ENCODE measurements at regions not wholly inside any gene's neighbourhood (a gene's known extent, or its start where the extent isn't known, plus 50 kb on each side); places are given as distances from the start of the nearest gene placed in this dataset.
"Not testable (repeated sequence)": the region's sequence is repeated elsewhere in the genome, so short reads cannot be mapped to it uniquely, and the experiment has no call there.

DNA sequence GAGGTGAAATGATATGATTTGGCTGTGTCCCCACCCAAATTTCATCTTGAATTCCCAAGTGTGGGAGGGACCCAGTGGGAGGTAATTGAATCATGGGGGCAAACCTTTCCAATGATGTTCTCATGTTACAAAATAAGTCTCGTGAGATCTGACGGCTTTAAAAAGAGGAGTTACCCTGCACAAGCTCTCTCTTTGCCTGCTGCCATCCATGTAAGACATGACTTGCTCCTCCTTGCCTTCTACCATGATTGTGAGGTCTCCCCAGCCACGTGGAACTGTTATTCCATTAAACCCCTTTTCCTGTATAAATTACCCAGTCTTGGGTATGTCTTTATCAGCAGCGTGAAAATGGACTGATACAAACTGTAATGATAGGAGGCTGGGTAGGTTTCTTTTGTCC is 145.1 kb downstream of the AKR1D1 start:
- DNase-seq, result not testable (repeated sequence)

DNA sequence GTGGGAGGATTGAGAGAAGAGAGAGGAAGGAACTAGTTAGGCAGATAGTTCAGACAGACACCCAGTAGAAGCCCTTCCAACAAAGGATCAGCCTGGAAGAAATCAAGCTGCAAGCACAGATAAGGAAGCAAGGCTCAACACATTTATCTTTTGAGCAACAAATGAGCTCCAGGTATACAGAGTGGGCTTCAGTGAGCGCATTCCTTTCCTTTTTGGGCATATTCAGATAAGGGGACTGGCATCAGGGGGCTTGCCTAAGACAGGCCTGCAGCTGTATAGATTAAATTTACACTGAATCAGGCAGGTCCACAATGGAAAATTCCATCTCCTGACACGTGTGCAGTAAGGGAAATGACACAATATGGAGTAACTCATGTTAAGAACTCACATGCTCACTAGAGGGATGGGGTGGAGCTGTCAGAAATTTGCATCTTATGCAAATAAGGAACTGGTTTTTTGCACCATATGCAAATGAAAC is 147.2 kb downstream of the AKR1D1 start:
- DNase-seq, result no peak

DNA sequence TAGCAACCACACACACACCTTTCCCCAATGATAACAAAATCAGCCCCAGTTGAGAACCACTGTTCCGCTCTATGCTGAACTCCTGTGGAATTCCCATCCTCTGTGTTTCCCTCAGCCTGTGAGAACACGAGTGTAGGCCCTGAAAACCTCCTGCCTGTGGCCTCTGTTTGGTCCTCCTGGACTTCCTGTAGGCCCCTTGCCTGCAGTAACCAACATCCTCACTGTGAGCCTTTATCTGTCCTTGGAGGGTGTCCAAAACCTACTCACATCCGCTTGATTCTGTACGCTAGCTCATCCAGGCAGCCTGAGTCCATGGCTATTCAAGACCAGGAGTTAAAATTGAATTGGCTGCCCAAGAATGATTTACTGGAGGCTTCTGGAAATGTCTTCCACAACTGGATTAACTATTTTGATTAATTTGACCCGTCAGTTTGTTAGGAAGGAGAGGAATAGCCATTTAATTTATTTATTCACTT is 149.8 kb downstream of the AKR1D1 start:
- no peak for DNase-seq

GRCh38 chr7:138226745-138227279 is 150.6 kb downstream of the AKR1D1 start:
- no peak for DNase-seq

GRCh38 chr7:138228119-138228518 is 151.9 kb downstream of the AKR1D1 start:
- no peak for DNase-seq

- DNase-seq, result no peak
Observed at GRCh38 chr7:138228769-138229168, 152.5 kb downstream of the AKR1D1 start.

DNA sequence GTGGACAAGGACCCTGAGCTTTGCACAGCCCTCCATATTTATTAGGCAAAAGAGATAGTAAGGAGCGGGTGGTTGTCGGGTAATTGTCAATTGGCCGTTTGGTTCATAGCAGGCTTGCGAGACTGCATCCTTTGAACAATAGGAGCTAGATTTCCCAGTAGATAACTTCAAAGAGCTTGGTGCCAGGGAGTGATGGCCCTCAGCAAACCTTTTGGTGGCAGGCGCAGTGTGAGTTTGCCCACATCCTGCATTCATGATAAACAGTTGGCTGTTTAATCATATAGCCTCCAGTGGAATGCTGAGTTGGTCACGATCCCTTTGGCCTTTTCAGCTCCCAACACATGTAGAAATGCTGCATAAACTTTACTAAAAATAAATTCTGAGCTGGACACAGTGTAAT is 156.9 kb downstream of the AKR1D1 start:
- no peak for DNase-seq

- DNase-seq, result no peak
Observed at GRCh38 chr7:138235207-138235606, 158.9 kb downstream of the AKR1D1 start.

- DNase-seq, result no peak
Observed at GRCh38 chr7:138237995-138238394, 161.7 kb downstream of the AKR1D1 start.

- no peak for DNase-seq
Observed at GRCh38 chr7:138238734-138239659, 162.7 kb downstream of the AKR1D1 start.

DNA sequence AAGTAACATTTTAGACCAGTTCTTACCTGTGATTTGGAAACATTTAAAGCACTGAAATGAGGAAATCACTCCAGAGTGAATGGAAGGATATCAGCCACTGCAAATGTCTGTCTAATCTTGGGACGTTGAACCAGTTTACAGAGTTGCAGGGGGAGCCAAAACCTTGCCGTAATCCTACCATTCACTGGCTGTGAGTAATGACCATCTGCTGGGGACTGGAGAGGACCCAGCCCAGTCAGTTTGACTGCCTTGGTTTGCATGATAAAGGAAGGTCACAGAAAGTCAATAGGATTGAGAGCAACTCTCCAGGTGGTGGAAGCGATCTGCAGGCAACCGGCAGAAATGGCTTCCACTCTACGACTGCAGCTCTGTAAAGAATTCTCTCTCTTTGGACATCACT is 167.2 kb downstream of the AKR1D1 start:
- DNase-seq, result no peak

DNA sequence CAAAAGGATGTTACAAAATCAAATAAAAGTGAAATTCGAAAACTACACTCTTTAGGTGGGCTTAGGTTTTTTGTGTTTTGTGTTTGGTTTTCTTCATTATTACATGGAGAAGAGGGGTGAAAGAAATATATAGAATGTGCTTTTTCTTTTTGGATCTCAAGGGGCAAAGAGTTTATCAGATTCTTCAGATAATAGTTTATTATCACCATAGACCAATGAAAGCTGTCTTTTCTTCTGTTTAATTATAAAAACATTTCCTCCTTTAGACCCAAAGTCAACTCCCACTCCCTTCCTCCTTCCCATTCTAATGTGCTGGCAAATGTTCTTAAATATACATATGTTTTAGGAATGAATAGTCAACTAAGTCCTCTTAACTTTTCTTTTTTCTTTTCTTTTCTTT is 167.6 kb downstream of the AKR1D1 start:
- DNase-seq, result no peak

DNA sequence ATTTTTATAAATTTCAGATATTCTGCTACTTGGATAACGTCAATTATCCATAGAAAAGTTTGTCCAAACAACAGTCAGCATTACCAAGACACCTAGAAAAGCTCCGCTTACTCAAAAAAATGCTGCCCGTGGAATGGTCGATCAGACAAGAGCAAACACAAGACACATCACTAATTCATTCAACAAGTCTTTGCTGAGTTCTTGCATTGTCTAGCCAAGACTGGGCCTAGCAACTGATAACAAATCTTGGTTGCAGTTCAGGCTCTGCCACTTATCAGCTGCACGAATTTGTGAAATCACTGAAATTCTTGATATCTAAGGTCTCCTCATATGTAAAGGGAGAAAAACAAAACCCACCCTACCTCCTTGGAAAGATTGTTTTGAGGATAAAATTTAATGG is 168.3 kb downstream of the AKR1D1 start:
- DNase-seq, result no peak

DNA sequence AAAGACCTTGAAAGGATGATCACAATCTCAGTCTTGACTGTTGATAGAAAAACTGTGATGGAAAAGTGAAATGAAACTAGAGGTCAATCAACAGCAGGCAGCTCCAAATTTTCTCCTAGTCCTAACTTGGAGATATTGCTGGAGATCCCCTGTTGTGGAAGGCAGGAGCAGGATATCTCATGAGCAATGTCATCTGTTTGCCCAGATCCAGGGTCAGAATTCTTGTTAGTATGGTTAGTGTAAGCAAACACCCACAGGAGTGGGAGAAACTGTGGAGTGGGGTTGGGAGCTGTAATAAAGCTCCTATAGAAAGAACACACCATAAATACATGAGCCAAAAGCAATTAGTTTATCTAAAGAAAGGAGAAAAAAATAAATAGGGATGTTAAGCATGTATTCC is 169.0 kb downstream of the AKR1D1 start:
- no peak for DNase-seq

- no peak for DNase-seq
Observed at GRCh38 chr7:138245682-138246081, 169.4 kb downstream of the AKR1D1 start.

GRCh38 chr7:138246428-138246827 is 170.2 kb downstream of the AKR1D1 start:
- no peak for DNase-seq

GRCh38 chr7:138247081-138247480 is 170.8 kb downstream of the AKR1D1 start:
- DNase-seq, result no peak

DNA sequence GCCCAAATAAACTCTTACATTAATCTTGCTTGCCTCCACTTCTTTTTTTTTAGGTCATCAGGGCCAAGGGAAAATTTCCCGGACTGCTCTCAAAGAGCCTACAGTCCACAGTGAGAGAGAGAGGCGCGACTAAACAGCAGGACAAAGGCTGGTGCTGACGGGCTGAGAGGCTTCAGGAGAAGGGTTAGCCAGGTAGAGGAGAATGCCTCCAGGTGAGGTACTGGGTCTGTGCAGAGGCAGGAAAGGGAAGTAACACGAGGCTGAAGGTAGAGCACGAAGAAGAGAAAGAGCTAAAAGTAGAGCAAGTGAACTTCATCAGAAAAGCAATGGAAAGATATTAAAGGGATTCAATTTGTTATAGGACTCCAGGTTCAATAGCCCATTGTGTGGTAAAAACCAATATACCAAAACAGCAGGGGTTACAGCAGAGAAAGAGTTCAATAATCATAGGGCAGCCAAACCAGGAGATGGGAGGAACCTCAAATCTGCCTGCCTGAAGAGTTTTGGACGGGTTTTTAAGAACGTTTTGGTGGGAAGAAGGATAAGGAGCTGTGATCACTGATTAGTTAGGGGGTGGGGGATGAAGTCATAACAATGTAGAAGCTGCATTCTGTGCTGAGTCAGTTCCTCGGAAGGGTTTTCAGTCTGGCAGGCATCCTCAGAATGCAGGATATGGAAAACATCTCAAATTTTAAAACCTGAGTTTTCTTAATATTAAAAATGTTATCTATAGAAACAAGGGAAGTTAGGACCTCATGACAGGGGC is 171.5 kb downstream of the AKR1D1 start:
- DNase-seq, result no peak

DNA sequence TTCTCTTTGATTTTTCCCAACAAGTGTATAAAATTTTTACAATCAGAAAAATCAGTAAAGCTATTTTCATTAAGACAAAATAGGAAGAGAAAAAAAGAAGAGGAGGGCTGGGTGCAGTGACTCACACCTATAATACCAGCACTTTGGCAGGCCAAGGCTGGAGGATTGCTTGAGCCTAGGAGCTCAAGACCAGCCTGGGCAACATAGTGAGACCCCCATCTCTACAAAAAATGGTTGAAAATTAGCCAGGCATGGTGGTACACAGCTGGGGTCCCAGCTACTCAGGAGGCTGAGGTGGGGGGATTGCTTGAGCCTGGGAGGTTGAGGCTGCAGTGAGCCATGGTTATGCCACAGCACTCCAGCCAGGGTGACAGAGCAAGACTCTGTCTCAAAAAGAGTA is 172.3 kb downstream of the AKR1D1 start:
- no peak for DNase-seq

DNA sequence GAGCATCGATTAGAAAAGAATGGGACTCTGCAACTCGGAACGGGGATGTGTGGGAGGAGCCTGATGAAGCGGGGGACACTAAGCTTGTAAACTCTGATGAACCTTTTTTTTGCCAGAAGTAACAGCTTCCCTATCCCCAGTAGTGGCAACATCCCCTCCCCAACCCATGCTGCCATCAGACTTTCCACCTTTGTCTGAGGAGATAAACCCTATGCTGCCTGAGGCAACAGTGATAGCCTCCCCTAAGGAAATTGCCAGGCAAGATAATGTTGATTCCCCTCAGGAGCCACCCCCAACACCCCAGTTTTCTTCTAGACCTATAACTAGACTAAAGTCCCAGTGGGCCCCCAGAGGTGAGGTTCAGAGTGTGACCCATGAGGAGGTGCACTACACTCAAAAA is 173.7 kb downstream of the AKR1D1 start:
- DNase-seq, result no peak

GRCh38 chr7:138252666-138253065 is 176.4 kb downstream of the AKR1D1 start:
- DNase-seq, result not testable (repeated sequence)

- no peak for DNase-seq
Observed at GRCh38 chr7:138254444-138254843, 178.2 kb downstream of the AKR1D1 start.

GRCh38 chr7:138257459-138258196 is 181.4 kb downstream of the AKR1D1 start:
- DNase-seq, result no peak

Data from T-helper 2 cell (primary cell).